H1 (cell line): ENCODE measurements at regions not wholly inside any gene's neighbourhood (a gene's known extent, or its start where the extent isn't known, plus 50 kb on each side); places are given as distances from the start of the nearest gene placed in this dataset.
A peak's percentile ranks its signal among the peaks of the same experiment; 100 is the strongest.

Source experiments
- CTCF ChIP-seq, 3 experiments: IDR thresholded peaks; 1 replicate in 2 of 3; 2 replicates in 1 of 3; pipeline versions ENCODE4 v1.5.1 to v1.6.1; 2011; ENCODE audit warnings: low read length in 3 of 3, mild to moderate bottlenecking in 3 of 3, inconsistent platforms in 2 of 3, low read depth in 1 of 3, moderate library complexity in 1 of 3; ENCODE audit not compliant: insufficient read depth in 1 of 3; ENCODE audit errors: control extremely low read depth in 1 of 3

- TF ChIP-seq CTCF (IDR thresholded peaks at IDR 0.05; ENCODE audit: control extremely low read depth in 1 of 3, insufficient read depth in 1 of 3, low read depth in 1 of 3, low read length in 3 of 3) = peak in 2 of 3 experiments; percentile 69 to 79; a peak in 3 of 4 replicates
Observed at GRCh38 chr11:127074151-127074761, 73.7 kb upstream of the KIRREL3 start (continued).
